Esophagus muscularis mucosa (tissue), 4 donors: ENCODE measurements at regions not wholly inside any gene's neighbourhood (a gene's known extent, or its start where the extent isn't known, plus 50 kb on each side); places are given as distances from the start of the nearest gene placed in this dataset.

Source experiments
- DNase-seq: peaks from one replicate; pipeline ENCODE4 v3.0.0-alpha.2; 2017; ENCODE audit errors: extremely low spot score
- H3K27ac ChIP-seq, 4 donors: fragments of 200-600 bp; sonication (generic); replicated peaks in 1 of 4; 1 replicate in 3 of 4; 2 replicates in 1 of 4; pipeline ENCODE4 v1.5.1; 2016 to 2019; ENCODE audit warnings: mild to moderate bottlenecking in 1 of 4
- H3K27me3 ChIP-seq, 4 donors: fragments of 200-600 bp; sonication (generic); one replicate each; pipeline versions ENCODE4 v1.5.1 to v1.6.0; 2016 to 2019
- H3K36me3 ChIP-seq, 4 donors: fragments of 200-600 bp; sonication (generic); one replicate each; pipeline ENCODE4 v1.5.1; 2016 to 2019
- H3K4me1 ChIP-seq, 4 donors: fragments of 200-600 bp; sonication (generic); one replicate each; pipeline ENCODE4 v1.5.1; 2016 to 2019
- H3K4me3 ChIP-seq, 4 donors: fragments of 200-600 bp; sonication (generic); 1 replicate in 2 of 4; 2 replicates in 2 of 4; pipeline ENCODE4 v1.5.1; 2016 to 2019; ENCODE audit warnings: mild to moderate bottlenecking in 4 of 4, moderate library complexity in 1 of 4
- H3K9me3 ChIP-seq, 4 donors: fragments of 200-600 bp; sonication (generic); 1 replicate in 3 of 4; 2 replicates in 1 of 4; pipeline ENCODE4 v1.5.1; 2016 to 2019
- EP300 ChIP-seq: sonication (generic); formaldehyde crosslinking; IDR thresholded peaks from one replicate; pipeline ENCODE4 v1.6.1; 2017; ENCODE audit warnings: antibody characterized with exemption
- POLR2A ChIP-seq: fragments of 450-650 bp; IDR thresholded peaks from one replicate; pipeline ENCODE4 v1.6.1; 2017; ENCODE audit warnings: antibody characterized with exemption, moderate library complexity, mild to moderate bottlenecking, low read depth
- POLR2AphosphoS5 ChIP-seq, 2 donors: sonication (generic); formaldehyde crosslinking; IDR thresholded peaks; one replicate each; pipeline ENCODE4 v1.6.1; 2017; ENCODE audit warnings: antibody characterized with exemption in 2 of 2
- WGBS: methylation state at CpG from one replicate; pipeline ENCODE4 v1.1.5; 2018; 5-methylcytosine and 5-hydroxymethylcytosine counted together
- intact Hi-C: fragments of 100-400 bp; cut with DNase I; formaldehyde crosslinking; loops from one replicate; pipeline ENCODE4 v1.15.1; 2023
- TF ChIP-seq, protein P1 (sequence below), 3 experiments: fragments of 200-600 bp in 2 of 3; fragments of 450-650 bp in 1 of 3; sonication (generic) in 2 of 3; IDR thresholded peaks; one replicate each; pipeline ENCODE4 v1.5.1; 2017 to 2019; ENCODE audit warnings: antibody characterized with exemption in 3 of 3, mild to moderate bottlenecking in 2 of 3, moderate library complexity in 1 of 3

DNA sequence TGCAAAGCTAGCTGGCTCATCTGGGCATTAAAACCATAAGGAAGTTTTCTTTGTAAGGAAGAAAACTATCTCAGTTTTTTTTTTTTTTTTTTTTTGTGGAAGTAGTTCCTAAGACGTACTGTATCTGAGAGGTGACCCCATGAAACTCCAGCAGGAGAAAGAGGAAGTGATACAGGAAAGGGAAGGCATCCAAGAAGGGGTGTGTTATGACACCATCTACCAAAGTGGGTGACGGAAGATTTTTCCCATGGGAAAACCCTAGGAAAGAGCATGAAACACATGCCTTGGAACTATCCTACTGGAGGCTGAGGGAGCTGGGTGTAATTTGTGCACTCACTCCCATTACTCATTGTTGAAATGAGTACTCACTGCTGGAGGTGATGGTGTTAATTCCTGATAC lies 63.8 kb upstream of the ARHGAP20 start:
- Histone ChIP-seq H3K9me3 (peaks cover 0 to 6% (median 2%) of the 10 kb centered on the region in 4 donors), H3K27ac (no peak overlapping the region), H3K36me3 (no peaks in the 10 kb centered on the region), H3K4me3 (no peak overlapping the region), H3K27me3 (no peaks in the 10 kb centered on the region), H3K4me1 (peaks cover 0 to 22% (median 18%) of the 10 kb centered on the region in 4 donors)
- no peak for TF ChIP-seq POLR2A
- TF ChIP-seq EP300: no peak
- no peak for TF ChIP-seq POLR2AphosphoS5 (IDR thresholded peaks at IDR 0.05)
- TF ChIP-seq, protein P1, sequence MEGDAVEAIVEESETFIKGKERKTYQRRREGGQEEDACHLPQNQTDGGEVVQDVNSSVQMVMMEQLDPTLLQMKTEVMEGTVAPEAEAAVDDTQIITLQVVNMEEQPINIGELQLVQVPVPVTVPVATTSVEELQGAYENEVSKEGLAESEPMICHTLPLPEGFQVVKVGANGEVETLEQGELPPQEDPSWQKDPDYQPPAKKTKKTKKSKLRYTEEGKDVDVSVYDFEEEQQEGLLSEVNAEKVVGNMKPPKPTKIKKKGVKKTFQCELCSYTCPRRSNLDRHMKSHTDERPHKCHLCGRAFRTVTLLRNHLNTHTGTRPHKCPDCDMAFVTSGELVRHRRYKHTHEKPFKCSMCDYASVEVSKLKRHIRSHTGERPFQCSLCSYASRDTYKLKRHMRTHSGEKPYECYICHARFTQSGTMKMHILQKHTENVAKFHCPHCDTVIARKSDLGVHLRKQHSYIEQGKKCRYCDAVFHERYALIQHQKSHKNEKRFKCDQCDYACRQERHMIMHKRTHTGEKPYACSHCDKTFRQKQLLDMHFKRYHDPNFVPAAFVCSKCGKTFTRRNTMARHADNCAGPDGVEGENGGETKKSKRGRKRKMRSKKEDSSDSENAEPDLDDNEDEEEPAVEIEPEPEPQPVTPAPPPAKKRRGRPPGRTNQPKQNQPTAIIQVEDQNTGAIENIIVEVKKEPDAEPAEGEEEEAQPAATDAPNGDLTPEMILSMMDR (IDR thresholded peaks at IDR 0.05): no peak
- DNase-seq: no peak
- WGBS: 70% methylated on average over 2 of the region's 2 CpGs
- intact Hi-C loops: no loop called here

DNA sequence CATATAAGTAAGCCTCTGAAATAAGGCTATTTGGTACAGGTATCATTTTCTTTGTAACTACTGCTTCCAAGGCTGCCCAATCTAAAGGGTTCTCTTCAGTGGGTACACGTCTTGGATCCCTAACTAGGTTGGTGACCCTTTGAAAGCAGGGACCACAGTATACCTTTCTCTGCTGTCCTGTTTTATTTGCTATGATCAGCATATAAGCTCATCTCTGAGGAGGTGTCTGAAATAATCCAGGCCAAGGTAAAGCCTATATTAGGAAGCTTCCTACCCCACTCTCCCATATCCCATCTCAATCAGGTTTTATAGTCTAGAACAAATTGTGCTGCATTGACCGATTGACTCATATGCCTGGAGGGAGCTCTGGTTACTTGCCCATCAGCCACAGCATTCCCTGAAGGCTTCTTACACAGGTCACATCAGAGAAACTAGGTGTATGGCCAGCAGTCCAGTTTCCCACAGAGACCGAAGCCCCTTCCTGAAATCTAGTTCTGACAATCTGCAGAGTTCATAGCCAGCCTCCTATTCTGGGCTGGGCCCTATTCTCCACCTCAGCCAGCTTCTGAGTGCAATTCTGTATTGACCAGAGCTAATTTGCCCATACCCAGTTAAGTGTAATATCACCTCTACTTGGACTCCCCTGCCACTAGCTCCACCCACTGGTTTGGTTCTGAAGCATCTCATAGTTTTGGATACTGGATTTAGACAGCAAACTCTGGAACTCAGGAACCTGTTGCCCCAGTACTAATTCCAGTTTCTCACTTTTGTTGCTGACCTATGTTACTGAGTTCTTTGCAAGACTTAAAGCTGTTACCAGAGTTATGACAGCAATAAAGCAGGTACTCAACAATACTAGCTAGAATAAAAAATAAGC lies 62.1 kb upstream of the ARHGAP20 start:
- intact Hi-C loops: no loop called here
- Histone ChIP-seq H3K4me1 (peaks cover 0 to 22% (median 18%) of the 10 kb centered on the region in 4 donors), H3K27me3 (no peaks in the 10 kb centered on the region), H3K27ac (no peak overlapping the region), H3K9me3 (peaks cover 0 to 6% (median 2%) of the 10 kb centered on the region in 4 donors), H3K36me3 (no peaks in the 10 kb centered on the region), H3K4me3 (no peak overlapping the region)
- no peak for TF ChIP-seq POLR2AphosphoS5 (IDR thresholded peaks at IDR 0.05)
- no peak for TF ChIP-seq POLR2A
- TF ChIP-seq, protein P1 (IDR thresholded peaks at IDR 0.05): no peak
- TF ChIP-seq EP300: no peak
- WGBS: 100% methylated on average over 3 of the region's 3 CpGs
- no peak for DNase-seq

DNA sequence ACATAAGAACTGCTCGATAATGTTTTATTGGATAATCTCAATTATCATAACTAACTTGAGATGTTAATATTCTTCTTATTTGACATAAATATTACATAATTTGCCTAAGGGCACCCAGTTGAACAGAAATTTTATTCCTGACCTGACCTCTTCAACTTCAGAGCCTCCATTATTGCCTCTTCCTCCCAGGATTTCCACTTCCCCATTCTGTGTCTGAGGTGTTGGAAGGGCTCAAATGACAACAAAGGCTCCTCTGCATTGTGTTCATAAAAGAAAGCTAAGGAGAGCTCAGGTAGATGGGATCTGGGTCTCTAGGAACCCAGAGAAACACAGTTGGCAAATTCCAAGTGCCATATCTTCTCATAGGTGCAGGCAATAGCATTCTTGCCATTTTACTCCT lies 61.2 kb upstream of the ARHGAP20 start:
- Histone ChIP-seq H3K27me3 (no peaks in the 10 kb centered on the region), H3K4me3 (no peak overlapping the region), H3K27ac (no peak overlapping the region), H3K9me3 (no peaks in the 10 kb centered on the region), H3K4me1 (peaks cover 0 to 18% (median 17%) of the 10 kb centered on the region in 4 donors), H3K36me3 (no peaks in the 10 kb centered on the region)
- intact Hi-C loops: no loop called here
- TF ChIP-seq EP300 (no peak), POLR2AphosphoS5 (IDR thresholded peaks at IDR 0.05) (no peak), POLR2A (no peak)
- TF ChIP-seq, protein P1 (IDR thresholded peaks at IDR 0.05): no peak
- no peak for DNase-seq
- WGBS: 95% methylated on average over 1 of the region's 1 CpG

DNA sequence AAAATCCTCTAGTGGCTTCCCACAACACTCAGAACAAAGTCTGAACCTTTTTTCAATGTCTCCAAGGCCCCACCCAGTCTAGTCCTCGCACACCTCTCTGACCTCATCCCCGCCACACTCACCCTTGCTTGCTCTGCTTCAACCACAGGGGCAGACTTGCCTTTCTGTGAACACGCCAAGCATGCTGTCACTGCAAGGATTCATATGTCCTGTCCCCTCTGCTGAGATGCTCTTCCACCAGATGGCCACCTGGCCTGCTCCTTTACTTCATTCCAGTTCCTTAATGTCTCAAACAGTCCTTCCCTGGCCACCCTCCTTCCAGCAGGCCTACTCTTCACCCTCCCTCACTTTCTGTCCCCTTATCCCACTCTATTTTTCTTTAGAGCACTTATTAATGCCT lies 60.6 kb upstream of the ARHGAP20 start:
- Histone ChIP-seq H3K36me3 (no peaks in the 10 kb centered on the region), H3K4me3 (no peak overlapping the region), H3K4me1 (peaks cover 0 to 12% (median 11%) of the 10 kb centered on the region in 4 donors), H3K27me3 (no peaks in the 10 kb centered on the region), H3K27ac (no peak overlapping the region), H3K9me3 (no peaks in the 10 kb centered on the region)
- intact Hi-C loops: no loop called here
- TF ChIP-seq POLR2A (no peak), POLR2AphosphoS5 (IDR thresholded peaks at IDR 0.05) (no peak), EP300 (no peak)
- TF ChIP-seq, protein P1 (IDR thresholded peaks at IDR 0.05): no peak
- DNase-seq: no peak
- 98% methylated on average over 3 of the region's 3 CpGs for WGBS

DNA sequence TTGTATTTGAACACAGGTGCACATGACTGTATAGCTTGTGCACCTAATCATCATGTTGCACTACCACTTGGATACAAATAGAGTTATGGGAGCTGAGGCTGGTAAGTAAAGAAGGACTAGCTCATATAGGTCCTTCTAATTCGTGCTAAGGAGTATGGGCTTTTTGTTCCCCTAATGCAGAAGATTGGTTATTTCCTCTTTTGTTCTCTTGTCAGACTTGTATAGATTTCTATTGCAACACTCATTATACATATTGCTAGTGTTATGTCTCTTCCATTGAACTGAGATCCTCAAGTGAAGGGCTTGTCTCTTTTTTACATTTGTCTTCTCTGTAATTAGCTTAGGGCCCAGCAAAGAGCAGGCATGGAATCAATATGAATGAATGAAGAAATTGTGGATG lies 54.1 kb upstream of the ARHGAP20 start:
- TF ChIP-seq EP300 (no peak), POLR2AphosphoS5 (IDR thresholded peaks at IDR 0.05) (no peak), POLR2A (no peak)
- TF ChIP-seq, protein P1 (IDR thresholded peaks at IDR 0.05): no peak
- no peak for DNase-seq
- 55% methylated on average over 1 of the region's 1 CpG for WGBS
- no peaks in the 10 kb centered on the region for H3K27me3 ChIP-seq
- no peaks in the 10 kb centered on the region for H3K36me3 ChIP-seq
- H3K9me3 ChIP-seq: no peaks in the 10 kb centered on the region
- H3K4me1 ChIP-seq: peaks cover 5 to 22% (median 20%) of the 10 kb centered on the region in 4 donors
- H3K27ac ChIP-seq: no peak overlapping the region
- intact Hi-C loops: no loop called here
- no peak overlapping the region for H3K4me3 ChIP-seq
